ENCODE measurements at regions not wholly inside any gene's neighbourhood (a gene's known extent, or its start where the extent isn't known, plus 50 kb on each side); places are given as distances from the start of the nearest gene placed in this dataset.

- no peak for TF ChIP-seq E2F1 (CRISPR knock-in tag; IDR thresholded peaks at IDR 0.05)
Measured at GRCh38 chr6:126253431-126253830, 86.5 kb upstream of the CENPW start (continued).

- no peak for DNase-seq (ENCODE audit: low spot score)
- Mint-ChIP-seq H3K4me1 (no peaks in the 10 kb centered on the region), H3K4me3 (no peak overlapping the region), H3K9me3 (peaks cover 28% of the 10 kb centered on the region), H3K36me3 (peaks cover 4% of the 10 kb centered on the region; the same call in 1 of the 2 replicates), H3K27me3 (ENCODE audit: low read depth) (no peaks in the 10 kb centered on the region), H3K27ac (no peak overlapping the region)
- POLR2A ChIA-PET, result no interaction called here
- ATAC-seq, result no peak
- CTCF ChIA-PET, result no interaction called here
- TF ChIP-seq MXD4 (CRISPR knock-in tag; IDR thresholded peaks at IDR 0.05; ENCODE audit: borderline replicate concordance), result no peak
- no peak for TF ChIP-seq E2F5 (CRISPR knock-in tag; IDR thresholded peaks at IDR 0.05)
- no peak for TF ChIP-seq SP1 (CRISPR knock-in tag; conservative IDR thresholded peaks at IDR 0.05)
- TF ChIP-seq NR3C1 (CRISPR knock-in tag; conservative IDR thresholded peaks at IDR 0.05; ENCODE audit: low read depth), result no peak
- no peak for TF ChIP-seq ZNF671 (CRISPR knock-in tag; IDR thresholded peaks at IDR 0.05)
- TF ChIP-seq ZNF138 (CRISPR knock-in tag; conservative IDR thresholded peaks at IDR 0.05), result no peak
Measured at GRCh38 chr6:126258150-126258549, 81.8 kb upstream of the CENPW start.

- Mint-ChIP-seq H3K4me1 (no peaks in the 10 kb centered on the region), H3K27me3 (ENCODE audit: low read depth) (no peaks in the 10 kb centered on the region), H3K27ac (no peak overlapping the region), H3K36me3 (peaks cover 4% of the 10 kb centered on the region; the same call in 1 of the 2 replicates), H3K9me3 (peaks cover 28% of the 10 kb centered on the region), H3K4me3 (no peak overlapping the region)
- DNase-seq (ENCODE audit: low spot score) (no peak), ATAC-seq (peak; percentile 97)
- ChIA-PET CTCF (interaction anchor here (0.8 to 1.4 kb wide), 4 partner anchors 10 to 266 kb away, joined by 3 to 5 read pairs (median 4); no protein-coding TSS in a partner anchor), POLR2A (no interaction called here)
- TF ChIP-seq ATF1 (CRISPR knock-in tag; IDR thresholded peaks at IDR 0.05), result no peak
- TF ChIP-seq ERG (CRISPR knock-in tag; IDR thresholded peaks at IDR 0.05), result no peak
Measured at GRCh38 chr6:126261792-126262421, 78.0 kb upstream of the CENPW start.

- Mint-ChIP-seq H3K4me3 (no peak overlapping the region), H3K36me3 (no peaks in the 10 kb centered on the region), H3K27ac (no peak overlapping the region), H3K4me1 (no peaks in the 10 kb centered on the region), H3K27me3 (ENCODE audit: low read depth) (no peaks in the 10 kb centered on the region), H3K9me3 (peaks cover 14% of the 10 kb centered on the region; the same call in 1 of the 2 replicates)
- ChIA-PET CTCF (no interaction called here), POLR2A (no interaction called here)
- ATAC-seq, result no peak
- DNase-seq (ENCODE audit: low spot score), result no peak
- no peak for TF ChIP-seq ELF4 (CRISPR knock-in tag; IDR thresholded peaks at IDR 0.05; ENCODE audit: low read depth)
- TF ChIP-seq ARID4B (CRISPR knock-in tag; IDR thresholded peaks at IDR 0.05; ENCODE audit: borderline replicate concordance), result no peak
- TF ChIP-seq OVOL2 (CRISPR knock-in tag; IDR thresholded peaks at IDR 0.05; ENCODE audit: borderline replicate concordance), result no peak
- no peak for TF ChIP-seq CBFB (CRISPR knock-in tag; IDR thresholded peaks at IDR 0.05; ENCODE audit: low read depth)
- no peak for TF ChIP-seq ATF6 (CRISPR knock-in tag; IDR thresholded peaks at IDR 0.05)
- no peak for TF ChIP-seq NFE2L1 (CRISPR knock-in tag; IDR thresholded peaks at IDR 0.05)
- no peak for TF ChIP-seq TP53 (CRISPR knock-in tag; IDR thresholded peaks at IDR 0.05)
- no peak for TF ChIP-seq ZBTB43 (CRISPR knock-in tag; IDR thresholded peaks at IDR 0.05)
- TF ChIP-seq ZBTB21 (CRISPR knock-in tag; IDR thresholded peaks at IDR 0.05; ENCODE audit: borderline replicate concordance), result no peak
- no peak for TF ChIP-seq ZNF671 (CRISPR knock-in tag; IDR thresholded peaks at IDR 0.05)
Measured at GRCh38 chr6:126264265-126264664, 75.7 kb upstream of the CENPW start.

Data from WTC11 (cell line).